ENCODE measurements at regions not wholly inside any gene's neighbourhood (a gene's known extent, or its start where the extent isn't known, plus 50 kb on each side); places are given as distances from the start of the nearest gene placed in this dataset.
A peak's percentile ranks its signal among the peaks of the same experiment; 100 is the strongest.

DNA sequence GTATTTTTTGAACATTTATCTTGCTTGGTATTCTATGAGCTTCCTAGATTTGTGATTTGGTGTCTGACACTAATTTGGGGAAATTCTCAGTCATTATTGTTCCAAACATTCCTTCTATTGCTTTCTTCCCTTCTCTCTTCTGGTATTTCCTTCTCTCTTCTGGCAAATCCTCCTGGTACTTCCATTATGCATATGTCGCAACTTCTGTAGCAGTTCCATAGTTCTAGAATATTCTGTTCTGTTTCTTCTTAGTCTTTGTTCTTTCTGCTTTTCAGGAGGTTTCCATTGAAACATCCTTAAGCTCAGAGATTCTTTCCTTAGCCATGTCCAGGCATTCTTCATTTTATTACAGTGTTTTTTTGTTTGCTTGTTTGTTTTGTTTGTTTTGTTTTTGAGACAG is 155.2 kb upstream of the PIK3R1 start:
- TF ChIP-seq POLR2AphosphoS5 (IDR thresholded peaks at IDR 0.05), result no peak
- no peak for TF ChIP-seq POLR2A (IDR thresholded peaks at IDR 0.05)
- no peak for TF ChIP-seq CTCF (IDR thresholded peaks at IDR 0.05)
- TF ChIP-seq EP300 (IDR thresholded peaks at IDR 0.05), result no peak
- intact Hi-C loops (cut with DNase I; ENCODE audit: low total_unique reads), result no loop called here
- WGBS, 5 donors, result 92 to 100% (median 97%) methylated on average over 1 of the region's 1 CpG
- H3K36me3 ChIP-seq, result no peaks in the 10 kb centered on the region
- no peak for DNase-seq
- H3K27ac ChIP-seq, result no peak overlapping the region
- no peaks in the 10 kb centered on the region for H3K4me1 ChIP-seq
- peaks cover 0 to 5% (median 3%) of the 10 kb centered on the region in 4 donors for H3K9me3 ChIP-seq
- no peaks in the 10 kb centered on the region for H3K27me3 ChIP-seq
- H3K4me3 ChIP-seq, result no peak overlapping the region

DNA sequence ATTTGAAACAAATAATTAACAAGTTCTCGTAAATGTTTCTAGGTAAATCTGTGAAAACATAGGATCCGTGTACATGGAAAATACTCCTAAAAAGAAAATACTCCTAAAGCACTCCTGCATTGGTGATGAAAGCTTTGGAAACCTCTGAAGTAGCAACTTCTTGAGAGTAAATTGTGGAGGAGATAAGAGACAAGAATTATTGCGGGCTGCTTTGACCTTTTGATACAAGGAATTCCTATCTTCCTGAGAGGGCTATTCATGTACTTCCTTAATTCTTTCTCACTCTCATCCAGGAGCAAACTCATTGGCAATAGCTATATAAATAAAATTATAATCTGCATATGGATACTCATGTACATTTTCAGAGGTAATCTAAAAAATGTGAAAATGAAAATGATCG is 158.4 kb upstream of the PIK3R1 start:
- WGBS, 5 donors, result 67 to 84% (median 73%) methylated on average over 4 of the region's 4 CpGs
- no peak for DNase-seq
- intact Hi-C loops (cut with DNase I; ENCODE audit: low total_unique reads), result no loop called here

DNA sequence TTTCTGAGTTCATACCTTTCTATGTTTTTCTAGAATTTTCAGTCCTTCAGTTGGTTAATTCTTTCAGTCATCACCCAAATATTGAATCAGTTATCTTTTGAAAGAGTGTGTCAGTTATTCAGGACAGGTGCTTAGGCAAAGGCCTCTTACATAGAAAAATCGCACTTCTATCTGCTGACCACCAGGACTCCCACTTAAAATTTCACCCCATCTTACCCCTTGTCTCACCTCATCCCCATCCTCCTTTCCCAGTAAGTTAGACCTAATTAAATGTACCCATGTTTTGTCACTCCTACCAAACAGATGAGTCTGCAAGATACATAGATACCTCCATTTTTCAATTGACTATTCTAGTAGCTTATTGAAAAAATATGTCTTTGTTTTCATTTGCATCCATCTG is 159.9 kb upstream of the PIK3R1 start:
- Histone ChIP-seq H3K27ac (no peak overlapping the region), H3K9me3 (no peaks in the 10 kb centered on the region), H3K4me3 (no peak overlapping the region), H3K27me3 (no peaks in the 10 kb centered on the region), H3K4me1 (peaks cover 0 to 16% (median 9%) of the 10 kb centered on the region in 4 donors), H3K36me3 (no peaks in the 10 kb centered on the region)
- no peak for DNase-seq
- TF ChIP-seq POLR2AphosphoS5 (IDR thresholded peaks at IDR 0.05), result no peak
- no peak for TF ChIP-seq POLR2A (IDR thresholded peaks at IDR 0.05)
- no peak for TF ChIP-seq EP300 (IDR thresholded peaks at IDR 0.05)
- no peak for TF ChIP-seq CTCF (IDR thresholded peaks at IDR 0.05)
- WGBS, 5 donors, result 93 to 97% (median 94%) methylated on average over 1 of the region's 1 CpG
- intact Hi-C loops (cut with DNase I; ENCODE audit: low total_unique reads), result no loop called here

More for the DNA sequence above, 158.4 kb upstream of the PIK3R1 start:
- Histone ChIP-seq H3K27ac (no peak overlapping the region), H3K36me3 (no peaks in the 10 kb centered on the region), H3K4me3 (no peak overlapping the region), H3K9me3 (peaks cover 0 to 5% (median 2%) of the 10 kb centered on the region in 4 donors), H3K4me1 (peaks cover 0 to 16% (median 9%) of the 10 kb centered on the region in 4 donors), H3K27me3 (no peaks in the 10 kb centered on the region)
- TF ChIP-seq POLR2AphosphoS5 (IDR thresholded peaks at IDR 0.05) (no peak), EP300 (IDR thresholded peaks at IDR 0.05) (no peak), POLR2A (IDR thresholded peaks at IDR 0.05) (no peak), CTCF (IDR thresholded peaks at IDR 0.05) (no peak)

- intact Hi-C loops (cut with DNase I; ENCODE audit: low total_unique reads), result no loop called here
- DNase-seq, result peak; percentile 21 to 42
- Histone ChIP-seq H3K4me1 (peaks cover 0 to 16% (median 9%) of the 10 kb centered on the region in 4 donors), H3K27ac (no peak overlapping the region), H3K27me3 (no peaks in the 10 kb centered on the region), H3K4me3 (no peak overlapping the region), H3K9me3 (no peaks in the 10 kb centered on the region), H3K36me3 (no peaks in the 10 kb centered on the region)
- no peak for TF ChIP-seq POLR2AphosphoS5 (IDR thresholded peaks at IDR 0.05)
- no peak for TF ChIP-seq POLR2A (IDR thresholded peaks at IDR 0.05)
- TF ChIP-seq EP300 (IDR thresholded peaks at IDR 0.05), result no peak
- TF ChIP-seq CTCF (IDR thresholded peaks at IDR 0.05), result no peak
- 15 to 30% (median 22%) methylated on average over 4 of the region's 4 CpGs for WGBS, 5 donors
Measured at GRCh38 chr5:68054638-68055037, 160.9 kb upstream of the PIK3R1 start.

Data from stomach (tissue), 8 donors.